ENCODE measurements at regions not wholly inside any gene's neighbourhood (a gene's known extent, or its start where the extent isn't known, plus 50 kb on each side); places are given as distances from the start of the nearest gene placed in this dataset.

DNA sequence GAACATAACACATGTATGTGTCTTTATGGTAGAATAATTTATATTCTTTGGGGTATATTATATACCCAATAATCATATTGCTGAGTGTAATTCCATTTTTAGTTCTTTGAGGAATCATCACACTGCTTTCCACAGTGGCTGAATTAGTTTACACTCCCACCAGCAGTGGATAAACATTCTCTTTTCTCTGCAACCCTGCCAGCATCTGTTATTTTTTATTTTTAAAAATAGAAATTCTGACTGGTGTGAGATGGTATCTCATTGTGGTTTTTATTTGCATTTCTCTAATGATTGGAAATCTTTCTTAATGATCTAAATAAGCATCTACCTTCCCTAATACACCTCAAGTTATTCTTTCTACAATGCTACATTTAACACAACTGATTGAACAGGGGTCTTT lies 346.2 kb upstream of the LYPLAL1 start:
- DNase-seq (ENCODE audit: extremely low read depth in 1 of 11, low read depth in 9 of 11, low spot score in 4 of 11), result no peak

DNA sequence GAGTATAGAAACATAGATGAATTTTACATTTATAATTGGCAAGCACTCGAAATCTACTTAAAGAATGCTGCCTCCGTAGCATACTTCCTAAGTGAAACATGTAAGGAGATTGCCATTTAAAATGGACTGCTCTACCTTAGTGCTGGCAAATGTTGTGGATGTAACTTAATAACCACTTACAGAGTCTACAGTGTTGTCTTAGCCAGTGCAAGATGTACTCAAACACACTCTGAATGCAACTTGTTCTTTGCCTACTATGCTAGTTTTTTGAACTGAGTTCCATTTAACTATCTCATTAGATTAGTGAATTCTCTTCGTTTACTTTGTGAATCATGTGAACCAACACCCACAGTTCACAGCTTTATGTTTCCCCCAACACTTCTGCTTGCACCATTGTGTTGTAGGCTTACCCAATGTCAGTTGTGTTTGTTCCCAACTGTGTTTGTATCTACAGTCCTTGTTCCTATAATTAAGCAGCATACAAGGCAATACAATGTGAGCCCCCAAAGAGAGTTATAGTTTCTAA lies 345.5 kb upstream of the LYPLAL1 start:
- DNase-seq (ENCODE audit: extremely low read depth in 1 of 11, low read depth in 9 of 11, low spot score in 4 of 11), result no peak

DNA sequence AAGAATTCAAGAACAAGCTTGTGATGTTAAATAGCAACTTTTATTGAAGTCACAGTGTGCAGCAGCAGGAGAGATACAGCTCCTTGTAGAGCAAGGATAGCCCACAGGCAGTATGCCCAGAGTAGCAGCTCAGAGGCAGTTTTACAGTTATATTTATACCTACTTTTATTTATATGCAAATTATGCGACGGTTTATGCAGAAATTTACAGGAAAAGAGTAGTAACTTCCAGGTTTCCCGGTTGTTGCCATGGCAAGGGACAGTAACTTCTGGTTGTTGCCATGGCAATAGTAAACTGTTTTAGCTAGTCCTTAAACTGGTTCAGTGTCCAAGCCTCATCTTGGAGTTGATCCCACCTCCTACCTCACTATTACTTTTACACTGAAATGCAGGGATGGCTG lies 344.6 kb upstream of the LYPLAL1 start:
- no peak for DNase-seq (ENCODE audit: extremely low read depth in 1 of 11, low read depth in 9 of 11, low spot score in 4 of 11)

DNA sequence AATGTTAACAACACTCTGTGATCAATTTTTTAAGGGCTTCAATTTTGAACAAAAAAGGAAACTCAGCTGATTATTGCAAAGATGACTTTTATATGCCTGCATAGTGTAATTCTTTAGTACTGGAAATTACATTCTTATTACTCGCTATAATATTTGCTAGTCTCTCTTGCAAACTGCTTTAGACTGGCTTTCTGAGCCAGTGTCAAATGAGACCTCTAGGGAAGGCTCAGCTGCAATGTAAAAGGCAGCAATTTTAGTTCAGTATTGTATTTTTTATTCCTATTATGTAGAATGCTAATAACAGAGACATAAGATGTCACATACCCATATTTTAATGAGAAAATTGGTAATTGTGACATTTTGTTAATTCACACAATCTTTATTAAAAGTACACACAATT lies 338.1 kb upstream of the LYPLAL1 start:
- DNase-seq (ENCODE audit: extremely low read depth in 1 of 11, low read depth in 9 of 11, low spot score in 4 of 11), result no peak

DNA sequence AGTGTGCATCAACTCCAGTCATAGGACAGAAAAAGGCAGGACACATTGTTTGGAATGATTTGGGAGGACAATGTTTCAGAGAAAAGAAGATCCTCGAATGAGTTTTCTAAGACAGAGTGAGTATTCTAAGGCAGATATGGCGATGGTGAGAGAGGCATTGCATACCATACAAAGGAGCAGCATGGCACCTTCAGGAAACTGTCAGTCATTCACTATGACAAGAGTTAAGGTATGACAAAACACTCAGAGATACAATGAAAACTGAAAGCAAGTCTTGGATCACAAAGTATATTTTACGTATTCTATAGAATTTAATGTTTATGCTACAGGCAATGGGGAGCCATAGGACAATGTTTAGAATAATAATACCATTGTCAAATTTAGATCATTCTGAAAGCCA lies 337.4 kb upstream of the LYPLAL1 start:
- DNase-seq (ENCODE audit: extremely low read depth in 1 of 11, low read depth in 9 of 11, low spot score in 4 of 11), result no peak

DNA sequence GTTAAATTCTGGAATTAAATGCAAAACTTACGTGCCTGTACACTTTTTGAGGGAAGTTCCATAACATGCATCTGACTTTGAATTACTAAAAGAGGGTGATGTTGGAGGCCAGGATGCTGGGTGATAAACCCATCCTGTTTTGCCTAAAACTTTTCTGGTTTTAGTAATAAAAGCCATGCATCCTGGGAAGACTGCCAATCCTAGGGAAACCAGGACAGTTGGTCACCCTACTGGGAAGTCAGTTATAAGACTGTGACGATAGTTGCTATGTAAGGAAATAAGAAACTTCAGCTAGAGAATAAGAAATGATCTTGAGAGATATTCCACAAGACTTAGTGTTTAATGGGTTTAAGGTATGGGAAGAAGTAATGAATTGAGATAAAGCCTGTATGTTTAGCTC lies 336.6 kb upstream of the LYPLAL1 start:
- DNase-seq (ENCODE audit: extremely low read depth in 1 of 11, low read depth in 9 of 11, low spot score in 4 of 11), result no peak

DNA sequence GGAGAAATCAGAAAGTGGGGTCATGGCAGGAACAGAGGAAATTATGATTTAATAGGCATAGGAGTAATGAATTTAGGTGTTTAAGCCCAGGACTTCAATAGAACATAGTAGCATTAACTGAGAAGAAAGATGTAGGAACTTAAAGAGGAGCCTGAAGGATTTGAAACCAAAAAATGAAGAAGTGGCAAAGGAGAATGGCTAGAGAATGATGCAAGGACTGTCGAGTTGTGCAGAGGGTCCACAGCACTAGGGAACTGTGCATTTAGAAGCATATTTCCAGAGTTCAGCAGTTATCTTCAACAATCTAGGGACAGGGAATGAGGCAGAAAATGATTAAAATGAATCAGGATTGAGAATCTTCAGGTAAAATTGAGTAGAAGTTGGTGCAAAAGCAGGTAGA lies 328.1 kb upstream of the LYPLAL1 start:
- DNase-seq (ENCODE audit: extremely low read depth in 1 of 11, low read depth in 9 of 11, low spot score in 4 of 11), result no peak

DNA sequence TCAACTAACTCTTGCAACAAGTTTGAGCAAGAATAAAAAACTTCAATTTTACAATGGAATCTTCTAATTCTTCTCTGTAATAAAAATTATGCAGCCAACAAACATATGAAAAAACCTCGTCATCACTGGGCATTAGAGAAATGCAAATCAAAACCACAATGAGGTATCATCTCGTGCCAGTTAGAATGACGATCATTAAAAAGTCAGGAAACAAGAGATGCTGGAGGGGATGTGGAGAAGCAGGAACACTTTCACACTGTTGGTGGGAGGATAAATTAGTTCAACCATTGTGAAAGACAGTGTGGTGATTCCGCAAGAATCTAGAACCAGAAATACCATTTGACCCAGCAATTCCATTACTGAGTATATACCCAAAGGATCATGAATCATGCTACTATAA lies 327.5 kb upstream of the LYPLAL1 start:
- no peak for DNase-seq (ENCODE audit: extremely low read depth in 1 of 11, low read depth in 9 of 11, low spot score in 4 of 11)

DNA sequence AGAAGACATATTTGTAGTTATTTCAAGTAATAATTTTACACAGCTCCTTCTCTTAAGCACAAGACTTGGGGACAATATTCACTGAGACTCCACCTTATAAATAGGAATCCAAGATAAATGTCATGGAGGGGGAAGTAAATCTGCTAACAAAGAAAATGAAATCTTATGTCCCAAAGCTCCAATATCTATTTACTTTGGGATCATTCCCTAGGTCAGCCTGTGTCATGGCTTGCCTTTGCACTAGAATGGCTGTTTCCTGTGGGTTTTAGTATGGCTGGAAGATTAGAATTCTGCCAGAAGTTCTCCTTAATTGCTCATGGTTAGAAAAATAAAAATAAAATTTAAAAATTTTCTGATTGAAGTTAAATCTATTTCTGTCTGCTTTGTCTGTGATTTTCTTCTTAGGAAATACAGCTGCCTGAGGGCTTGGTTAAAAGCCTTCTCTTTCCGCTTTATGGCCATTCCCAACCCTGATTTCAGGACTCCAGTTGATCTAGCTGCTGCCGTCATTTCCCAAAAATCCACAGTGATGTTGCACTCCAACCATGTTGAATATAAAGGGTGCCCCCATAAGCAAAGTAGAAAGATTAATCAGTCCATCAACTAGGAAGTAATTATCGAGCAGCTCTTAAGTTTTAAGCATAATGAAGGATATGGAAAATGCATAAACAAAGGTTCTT lies 326.4 kb upstream of the LYPLAL1 start:
- DNase-seq (ENCODE audit: extremely low read depth in 1 of 11, low read depth in 9 of 11, low spot score in 4 of 11), result no peak

DNA sequence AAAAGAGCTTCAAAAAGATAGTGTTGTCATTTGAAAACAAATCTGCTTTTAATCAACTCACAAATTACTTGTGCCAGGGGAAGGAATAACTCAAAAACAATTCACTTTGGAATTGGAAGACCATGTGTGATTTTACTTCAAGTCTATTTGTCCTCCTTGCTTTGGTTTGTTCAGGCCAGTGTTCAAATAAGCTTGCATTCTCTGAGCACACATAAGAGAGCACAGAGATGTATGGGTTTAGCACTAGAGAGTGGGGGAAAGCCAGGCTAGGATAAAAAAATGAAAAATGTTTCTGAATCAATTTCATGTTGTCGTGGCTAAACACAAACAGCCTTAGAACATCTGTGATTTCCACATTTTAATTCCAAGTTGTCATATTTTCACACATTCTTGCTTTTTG lies 325.7 kb upstream of the LYPLAL1 start:
- DNase-seq (ENCODE audit: extremely low read depth in 1 of 11, low read depth in 9 of 11, low spot score in 4 of 11), result no peak

DNA sequence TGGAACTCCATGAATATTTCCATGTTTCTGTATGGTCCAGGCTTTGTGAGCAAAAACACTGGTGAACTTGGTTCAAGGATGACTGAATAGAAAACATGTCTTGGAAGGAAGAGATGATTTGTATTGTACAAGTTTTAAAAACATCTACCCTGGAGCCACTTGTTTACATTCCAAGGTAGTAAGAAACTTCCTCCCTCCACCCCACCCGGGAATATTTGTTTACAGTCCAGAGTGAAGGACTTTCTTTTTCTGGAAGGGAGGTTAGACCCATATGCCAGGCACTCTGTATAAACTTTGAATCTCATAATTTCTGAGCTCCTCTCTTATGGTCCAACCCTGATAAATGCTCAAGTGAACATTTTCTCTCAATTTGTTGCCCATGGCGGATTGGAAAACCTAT lies 323.3 kb upstream of the LYPLAL1 start:
- DNase-seq (ENCODE audit: extremely low read depth in 1 of 11, low read depth in 9 of 11, low spot score in 4 of 11), result no peak

DNA sequence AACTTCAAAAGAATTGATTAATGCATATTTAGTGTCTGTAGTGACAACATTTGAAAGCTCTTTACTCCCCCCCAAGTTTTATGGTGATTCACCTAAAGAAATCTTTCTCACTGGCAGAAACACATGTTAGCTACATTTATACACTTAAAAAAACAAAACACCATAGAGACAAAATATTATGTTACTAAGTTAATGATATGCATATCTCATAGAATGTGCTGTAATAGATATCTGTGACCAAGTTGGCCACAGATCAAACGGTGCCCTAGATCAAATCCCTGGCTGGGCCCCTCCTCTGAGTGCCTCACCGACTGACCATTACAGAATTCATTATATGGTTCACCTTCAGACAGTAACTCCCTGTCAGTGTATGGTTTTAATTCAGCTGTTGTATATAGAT lies 322.1 kb upstream of the LYPLAL1 start:
- no peak for DNase-seq (ENCODE audit: extremely low read depth in 1 of 11, low read depth in 9 of 11, low spot score in 4 of 11)

DNA sequence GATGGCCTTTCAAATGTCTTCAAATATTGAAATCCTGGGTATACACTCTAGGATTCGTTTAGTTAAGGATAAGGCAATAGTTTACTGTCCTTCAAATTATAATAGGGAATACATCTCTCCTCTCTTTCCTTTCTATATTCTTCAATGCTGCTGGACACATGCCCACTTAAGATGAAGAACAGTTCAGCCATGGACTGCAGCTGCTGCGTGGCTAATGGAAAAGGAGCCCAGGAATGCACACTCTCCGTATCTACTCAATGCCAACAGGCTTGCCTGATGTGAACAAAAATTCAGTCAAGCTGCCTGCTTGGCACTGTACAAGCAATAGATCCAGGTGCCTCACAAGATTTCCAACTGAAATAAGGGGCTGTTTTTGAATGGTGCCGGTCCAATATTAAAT lies 321.2 kb upstream of the LYPLAL1 start:
- DNase-seq (ENCODE audit: extremely low read depth in 1 of 11, low read depth in 9 of 11, low spot score in 4 of 11), result no peak

DNA sequence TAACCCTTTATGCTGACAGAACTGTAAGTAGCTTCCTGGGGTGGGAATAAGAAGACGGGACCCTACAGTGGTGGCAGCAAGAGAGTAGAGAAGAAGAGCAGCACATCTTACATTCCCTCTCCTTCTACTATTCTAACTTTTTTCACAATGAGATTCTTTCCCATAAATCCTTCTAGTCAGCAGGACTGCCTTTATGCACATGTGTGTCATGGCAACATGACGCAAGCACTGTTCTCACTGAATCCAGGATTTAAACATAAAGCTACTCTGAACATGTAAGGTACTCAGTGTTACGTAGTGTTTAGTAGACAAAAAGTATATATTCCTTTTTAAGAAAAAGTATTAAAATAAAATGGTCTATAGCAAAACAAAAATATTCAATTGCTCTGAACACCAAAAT lies 309.7 kb upstream of the LYPLAL1 start:
- DNase-seq (ENCODE audit: extremely low read depth in 1 of 11, low read depth in 9 of 11, low spot score in 4 of 11), result no peak

DNA sequence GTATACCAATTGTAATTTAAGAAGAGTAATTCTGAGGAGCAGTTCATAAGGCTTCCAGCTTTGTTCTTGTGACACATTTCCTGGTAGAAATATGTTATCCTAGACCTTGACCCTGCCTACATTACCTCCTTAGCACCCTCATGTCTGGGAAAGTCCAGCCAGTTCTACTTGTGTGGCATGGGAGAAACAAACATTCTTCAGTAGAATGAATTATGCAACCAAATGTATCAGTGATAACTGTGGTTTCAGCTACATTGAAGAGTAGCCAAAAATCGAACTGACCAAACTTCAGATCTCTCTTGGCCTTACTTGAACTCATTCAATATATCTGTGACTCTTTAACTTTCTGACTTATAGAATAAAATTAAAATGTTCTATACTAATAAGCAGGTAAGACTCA lies 308.1 kb upstream of the LYPLAL1 start:
- no peak for DNase-seq (ENCODE audit: extremely low read depth in 1 of 11, low read depth in 9 of 11, low spot score in 4 of 11)

DNA sequence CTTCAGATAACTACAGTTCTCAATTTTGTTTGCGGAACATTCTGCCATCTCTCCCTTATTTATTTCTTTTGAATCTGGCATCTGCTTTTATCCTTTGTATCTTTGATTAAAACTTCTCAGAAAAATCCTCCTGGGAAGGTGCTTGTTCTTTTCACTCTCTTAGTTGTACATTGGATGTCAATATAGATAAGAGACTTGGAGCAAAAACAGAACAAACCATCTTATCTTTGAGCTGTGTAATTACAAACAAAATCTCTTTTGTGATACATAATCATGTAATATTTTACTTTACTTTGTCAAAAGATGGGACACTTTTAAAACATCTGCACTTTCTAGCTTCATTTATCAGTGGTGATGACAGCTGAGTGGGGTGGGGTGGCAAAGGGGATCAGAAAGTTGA lies 307.2 kb upstream of the LYPLAL1 start:
- DNase-seq (ENCODE audit: extremely low read depth in 1 of 11, low read depth in 9 of 11, low spot score in 4 of 11), result no peak

DNA sequence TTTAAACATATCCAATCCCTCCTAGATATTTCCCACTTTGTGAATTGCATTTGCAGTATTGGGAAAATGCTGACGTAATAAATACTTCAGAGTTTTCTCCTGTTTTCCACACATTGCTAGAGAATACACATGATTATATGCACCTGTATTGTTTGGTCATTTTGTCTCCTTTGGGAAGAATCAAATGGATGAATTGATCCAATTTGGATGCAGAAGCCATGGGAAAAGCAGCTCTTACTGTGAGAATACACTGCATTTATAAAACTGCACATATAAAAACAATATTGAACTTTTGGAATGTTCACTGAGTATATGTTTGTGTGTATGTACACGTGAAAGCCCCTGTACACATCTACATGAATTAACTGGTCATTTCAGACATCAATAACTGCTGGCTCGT lies 306.6 kb upstream of the LYPLAL1 start:
- DNase-seq (ENCODE audit: extremely low read depth in 1 of 11, low read depth in 9 of 11, low spot score in 4 of 11), result no peak

DNA sequence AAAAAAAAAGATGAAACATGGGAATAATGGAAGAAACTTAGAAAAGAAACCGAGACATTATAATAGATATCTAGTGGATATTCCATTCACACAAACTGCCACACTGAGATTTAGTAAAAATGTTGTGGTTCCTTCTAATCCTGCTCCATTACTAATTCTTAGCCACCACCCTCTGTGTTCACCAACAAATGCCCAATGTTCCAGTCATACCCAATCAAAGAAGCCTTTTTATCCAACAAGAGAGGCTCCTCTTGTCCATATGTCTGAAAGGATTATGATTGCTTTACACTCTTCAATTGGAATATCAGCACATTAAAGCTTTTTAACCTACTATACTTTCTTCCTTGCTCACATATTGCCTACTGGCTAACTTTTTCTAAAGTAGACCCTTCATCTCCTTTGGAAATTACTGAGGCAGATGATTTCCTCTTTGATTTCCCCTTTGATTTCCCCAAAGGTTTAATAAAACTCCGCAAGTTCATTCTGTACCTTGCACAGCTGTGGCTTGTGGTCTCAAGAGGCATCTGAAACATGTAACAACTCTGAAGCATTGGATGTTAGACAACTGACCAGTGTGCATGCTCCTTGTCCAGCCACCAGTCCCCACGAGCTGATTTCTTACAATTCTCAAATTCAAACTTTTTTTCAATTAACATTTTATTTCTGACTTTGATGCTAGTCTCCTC lies 305.6 kb upstream of the LYPLAL1 start:
- DNase-seq (ENCODE audit: extremely low read depth in 1 of 11, low read depth in 9 of 11, low spot score in 4 of 11), result no peak

DNA sequence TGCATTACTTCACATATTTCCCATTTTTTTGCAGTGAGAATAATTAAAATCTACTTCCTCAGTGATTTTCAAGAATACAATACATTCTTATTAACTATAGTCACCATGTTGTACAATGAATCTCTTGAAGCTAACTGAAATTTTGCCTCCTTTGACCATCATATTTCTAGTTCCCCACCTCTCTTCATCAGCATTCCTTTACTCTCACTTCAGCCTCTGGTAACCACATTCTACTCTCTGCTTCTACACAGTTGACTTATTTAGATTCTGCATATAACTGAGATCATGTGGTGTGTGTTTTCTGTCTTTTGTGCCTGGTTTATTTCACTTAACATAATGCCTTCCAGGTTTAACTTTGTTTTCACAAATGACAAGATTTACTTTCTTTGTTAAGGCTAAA lies 304.4 kb upstream of the LYPLAL1 start:
- no peak for DNase-seq (ENCODE audit: extremely low read depth in 1 of 11, low read depth in 9 of 11, low spot score in 4 of 11)

DNA sequence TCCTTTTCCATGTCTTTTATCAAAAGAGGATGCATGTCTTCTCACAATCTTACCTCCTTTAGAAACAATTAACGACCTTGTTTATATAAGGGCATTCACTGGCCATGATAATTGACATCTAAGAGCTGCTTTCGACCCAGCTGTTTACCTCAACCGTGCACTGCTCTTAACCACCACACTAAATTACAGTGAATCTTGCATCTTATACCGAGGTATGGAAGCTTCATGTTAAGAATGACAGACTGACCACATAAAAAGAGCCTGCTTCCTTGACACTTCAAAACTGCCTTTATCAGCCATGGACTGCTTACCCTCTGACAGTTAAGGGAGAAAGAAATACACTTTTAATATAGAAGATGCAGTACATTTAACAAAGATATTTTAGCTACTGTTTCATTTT lies 301.7 kb upstream of the LYPLAL1 start:
- DNase-seq (ENCODE audit: extremely low read depth in 1 of 11, low read depth in 9 of 11, low spot score in 4 of 11), result no peak

DNA sequence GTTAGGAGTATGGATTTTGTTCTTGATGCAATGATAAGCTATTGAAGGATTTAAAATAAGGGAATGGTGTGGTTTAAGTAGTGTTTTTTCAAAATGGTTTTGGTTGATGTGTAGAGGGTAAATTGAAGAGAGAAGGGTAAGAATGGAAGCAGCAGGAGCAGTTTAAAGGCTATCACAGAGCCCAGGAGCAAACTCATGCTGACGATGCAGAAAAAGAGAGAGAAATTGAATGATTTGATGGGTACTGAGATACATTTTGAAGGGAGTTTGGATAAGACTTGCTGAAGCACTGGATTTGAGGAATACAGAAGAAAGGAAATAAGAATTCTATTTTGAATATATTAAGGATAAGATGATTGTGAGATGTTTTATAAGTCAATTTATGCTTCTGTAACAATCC lies 300.8 kb upstream of the LYPLAL1 start:
- DNase-seq (ENCODE audit: extremely low read depth in 1 of 11, low read depth in 9 of 11, low spot score in 4 of 11), result no peak
